NCI-H2196 (cell line): ENCODE measurements at regions not wholly inside any gene's neighbourhood (a gene's known extent, or its start where the extent isn't known, plus 50 kb on each side); places are given as distances from the start of the nearest gene placed in this dataset.
"Not testable (repeated sequence)": the region's sequence is repeated elsewhere in the genome, so short reads cannot be mapped to it uniquely, and the experiment has no call there.

Experiments used
- DNase-seq: peaks from one replicate; lab custom pipeline; 2025; ENCODE audit not compliant: unreplicated experiment; lab: John Stamatoyannopoulos, UW

DNA sequence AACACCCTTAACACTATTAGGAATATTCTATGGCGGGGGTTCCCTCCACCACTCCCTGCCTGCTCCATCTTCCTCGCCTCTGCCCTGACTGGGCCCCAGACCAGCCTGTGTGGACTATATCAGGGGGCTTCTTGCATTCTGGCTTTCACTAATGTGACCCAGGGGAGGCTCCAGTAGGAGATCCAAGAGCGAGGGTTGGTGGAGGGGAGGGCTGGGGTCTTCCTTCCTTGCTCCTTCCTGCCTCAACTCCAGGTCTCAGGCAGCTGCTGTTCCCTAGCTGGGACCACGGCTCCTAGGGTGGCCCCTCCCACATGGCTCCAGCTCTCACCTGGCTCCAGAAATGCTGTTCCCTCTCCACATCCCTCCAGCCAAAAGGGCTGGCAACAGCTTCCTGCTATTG, 257.4 kb downstream of the MATN1 start:
- no peak for DNase-seq

DNA sequence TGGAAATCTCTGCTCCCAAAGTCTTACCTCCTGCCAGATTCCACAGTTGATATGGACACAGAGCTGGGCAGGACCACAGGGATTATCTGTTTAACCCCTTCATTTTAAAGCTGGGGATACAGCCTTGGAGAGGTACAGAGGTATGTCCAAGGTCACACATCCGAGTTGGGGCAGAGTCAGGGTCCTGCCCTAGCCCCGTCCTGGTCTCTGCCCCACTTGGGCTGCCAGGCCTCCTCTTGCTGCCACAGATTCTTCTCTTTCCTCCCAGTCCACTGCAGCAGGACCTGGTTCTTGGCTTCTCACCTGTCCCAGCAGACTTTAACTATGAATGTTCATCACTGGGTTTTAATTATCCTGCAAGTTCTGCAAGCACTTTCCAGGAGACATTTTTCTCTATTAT, 258.3 kb downstream of the MATN1 start:
- DNase-seq: no peak

DNA sequence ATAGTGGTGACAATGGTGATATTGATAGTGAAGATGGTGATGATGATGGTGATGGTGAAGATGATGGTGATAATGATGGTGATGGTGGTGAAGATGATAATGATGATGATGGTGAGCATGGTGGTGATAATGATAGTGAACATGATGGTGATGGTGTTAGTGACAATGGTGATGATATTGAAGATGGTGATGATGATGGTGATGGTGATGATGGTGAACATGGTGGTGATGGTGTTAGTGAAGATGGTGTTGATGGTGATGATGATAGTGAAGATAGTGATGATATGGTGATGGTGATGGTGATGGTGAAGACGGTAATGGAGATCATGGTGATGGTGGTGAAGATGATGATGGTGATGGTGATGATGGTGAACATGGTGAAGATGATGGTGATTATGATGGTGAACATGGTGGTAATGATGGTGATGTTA, 259.2 kb downstream of the MATN1 start:
- no peak for DNase-seq

DNA sequence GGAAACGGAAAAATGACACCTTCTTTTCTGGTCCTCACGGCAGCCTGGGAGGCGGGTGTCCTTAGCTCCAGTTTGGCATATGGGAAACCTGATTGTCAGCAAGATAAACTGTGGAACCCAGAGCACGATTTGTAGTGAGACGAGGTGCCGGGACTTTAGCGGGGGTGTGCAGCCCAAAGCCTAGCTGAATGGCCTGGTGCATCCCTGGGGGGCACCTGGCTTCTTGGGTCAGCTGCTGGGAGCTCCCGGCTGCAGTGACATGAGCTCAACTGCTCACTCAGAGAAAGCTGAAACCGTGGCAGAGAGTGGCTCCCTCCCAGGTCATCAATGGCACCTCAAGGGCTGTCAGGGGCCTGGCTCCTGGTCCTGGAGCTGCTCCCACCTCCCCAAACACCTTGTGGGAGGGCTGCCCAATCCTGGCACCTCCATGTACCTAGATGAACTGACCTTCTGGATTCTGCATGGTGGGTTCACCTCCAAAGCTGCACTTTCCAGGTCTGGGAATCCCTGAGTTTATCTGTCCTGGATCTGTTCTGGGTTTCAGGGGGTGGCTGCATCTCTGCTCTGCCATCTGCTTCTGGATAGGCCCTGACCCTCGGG, 260.5 kb downstream of the MATN1 start:
- DNase-seq: no peak

DNA sequence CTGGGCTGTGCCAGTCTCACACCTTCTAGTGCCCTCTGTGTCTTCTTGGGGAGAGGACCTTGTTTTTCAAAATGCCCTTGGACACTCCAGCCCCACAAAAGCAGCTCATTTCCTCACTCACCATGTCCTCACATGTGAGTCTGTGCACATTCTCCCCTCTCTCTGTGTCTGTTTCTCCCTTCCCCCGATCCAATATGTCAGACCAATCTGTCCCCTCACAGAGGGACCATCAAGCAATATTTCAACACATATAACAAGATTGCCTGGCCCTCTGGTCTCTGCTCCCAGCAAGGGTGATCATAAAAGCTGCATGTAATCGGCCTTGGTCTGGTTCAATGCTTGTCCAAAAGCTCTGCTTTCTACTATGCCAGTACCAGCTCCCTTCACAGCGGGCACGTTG, 261.2 kb downstream of the MATN1 start:
- no peak for DNase-seq

DNA sequence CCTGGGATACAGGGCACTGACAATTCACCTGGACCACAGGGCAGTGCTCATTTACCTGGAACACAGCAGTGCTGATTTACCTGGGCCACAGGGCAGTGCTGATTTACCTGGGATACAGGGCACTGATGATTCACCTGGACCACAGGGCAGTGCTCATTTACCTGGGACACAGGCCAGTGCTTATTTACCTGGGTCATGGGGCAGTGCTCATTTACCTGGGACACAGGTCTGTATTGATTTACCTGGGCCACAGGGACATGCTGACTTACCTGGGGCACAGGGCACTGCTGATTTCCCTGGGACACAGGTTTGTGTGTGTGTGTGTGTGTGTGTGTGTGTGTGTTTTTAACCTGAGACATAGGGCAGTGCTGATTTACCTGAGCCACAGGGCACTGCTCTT, 261.7 kb downstream of the MATN1 start:
- DNase-seq: no peak

GRCh38 chr1:30460661-30461060, 262.7 kb downstream of the MATN1 start:
- no peak for DNase-seq

- not testable (repeated sequence) for DNase-seq
Observed at GRCh38 chr1:30458730-30459485, 264.5 kb downstream of the MATN1 start.

GRCh38 chr1:30452925-30453324, 270.5 kb downstream of the MATN1 start:
- DNase-seq: no peak

DNA sequence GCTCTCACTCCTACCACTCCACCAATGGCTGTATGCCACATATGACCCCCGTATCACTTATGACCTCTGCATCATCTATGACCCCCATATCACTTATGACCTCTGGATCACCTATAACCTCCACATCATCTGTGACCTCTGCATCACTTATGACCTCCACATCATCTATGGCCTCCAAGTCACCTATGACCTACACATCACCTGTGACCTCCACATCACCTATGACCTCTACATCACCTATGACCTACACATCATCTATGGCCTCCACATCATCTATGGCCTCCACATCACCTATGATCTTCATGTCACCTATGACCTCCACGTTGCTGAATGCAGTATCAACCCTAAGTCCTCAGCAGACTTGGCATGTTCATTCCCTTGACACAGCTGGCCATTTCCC, 271.2 kb downstream of the MATN1 start:
- no peak for DNase-seq

DNA sequence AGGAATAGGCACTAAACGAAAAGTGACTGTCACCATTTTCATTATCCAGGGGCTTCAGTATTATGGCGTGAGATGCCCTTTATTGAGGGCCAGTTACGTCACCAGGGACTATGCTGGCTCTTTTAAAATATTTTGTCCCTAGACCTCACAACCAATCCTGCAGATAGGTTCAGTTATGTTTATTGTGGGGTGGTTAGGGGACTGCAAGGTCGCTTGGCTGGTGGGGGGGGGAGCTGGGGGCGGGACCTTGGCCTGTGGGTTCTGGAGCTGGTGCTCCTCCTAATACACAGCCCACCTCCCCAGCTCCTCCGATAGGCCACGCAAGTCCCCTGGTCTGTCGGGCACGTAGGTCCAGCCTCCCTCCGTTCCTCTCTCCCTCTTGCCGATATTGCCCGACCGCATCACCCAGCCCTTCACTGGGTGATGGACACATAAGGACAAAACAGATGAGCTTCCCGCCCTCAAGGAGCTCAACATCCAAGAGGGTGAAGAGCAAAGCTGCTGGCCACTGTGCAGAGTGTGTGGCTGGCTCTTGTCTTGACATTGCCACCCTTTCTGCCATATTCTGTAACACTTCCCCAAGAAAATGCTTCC, 271.8 kb downstream of the MATN1 start:
- no peak for DNase-seq

DNA sequence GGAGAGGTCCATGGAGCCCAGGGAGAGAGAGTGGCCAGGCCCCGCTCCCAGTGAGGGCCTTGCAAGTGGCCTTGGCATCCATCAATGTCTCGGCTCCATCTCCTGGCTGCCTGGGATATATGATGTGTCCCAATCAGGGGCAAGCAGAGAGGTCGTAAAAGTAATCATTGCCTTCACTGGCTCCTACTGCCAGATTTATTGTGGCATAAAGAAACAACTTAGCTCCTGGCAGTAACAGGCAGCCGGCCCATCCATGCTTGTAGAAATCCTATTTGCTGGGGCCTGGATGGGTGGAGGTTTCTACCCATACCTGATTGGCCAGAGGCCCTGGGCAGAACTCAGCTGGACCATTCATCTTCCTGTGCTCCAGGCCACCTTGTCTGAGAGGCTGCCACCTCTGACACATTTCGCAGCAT, 272.6 kb downstream of the MATN1 start:
- DNase-seq: no peak

DNA sequence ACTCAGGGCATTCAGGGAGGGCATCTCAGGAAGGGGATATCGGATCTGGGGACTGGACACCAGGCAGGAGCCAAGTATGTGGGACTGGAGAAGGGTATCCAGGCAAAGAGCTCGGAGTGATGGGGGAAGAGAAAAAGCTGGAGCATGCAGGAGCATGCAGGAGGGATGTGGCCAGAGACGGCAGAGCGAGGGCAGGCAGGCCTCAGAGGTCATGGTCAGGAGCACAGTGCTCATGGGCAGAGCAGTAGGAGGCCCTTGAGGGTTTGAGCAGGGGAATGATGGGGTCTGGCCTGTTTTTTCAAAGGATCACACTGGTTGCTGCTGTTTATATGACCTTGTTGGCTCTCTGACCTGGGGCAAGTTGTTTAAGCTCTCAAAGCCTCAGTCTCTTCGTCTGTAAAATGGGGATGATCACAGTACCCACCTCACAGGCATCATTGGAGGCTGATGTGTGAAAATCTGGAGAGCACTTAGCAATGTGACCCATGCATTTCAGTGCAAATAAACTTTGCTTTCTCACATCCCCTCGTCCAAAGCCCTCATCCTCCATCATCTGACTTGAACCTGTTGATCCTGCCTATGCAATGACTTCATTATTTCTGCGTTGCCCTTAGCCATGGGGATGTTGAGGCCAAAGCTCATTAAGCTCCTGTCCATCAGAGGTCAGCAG, 273.1 kb downstream of the MATN1 start:
- DNase-seq: no peak

GRCh38 chr1:30449428-30450147, 273.8 kb downstream of the MATN1 start:
- DNase-seq: no peak

GRCh38 chr1:30449003-30449402, 274.4 kb downstream of the MATN1 start:
- DNase-seq: no peak

- DNase-seq: no peak
Observed at GRCh38 chr1:30447701-30448100, 275.7 kb downstream of the MATN1 start.

GRCh38 chr1:30447080-30447479, 276.3 kb downstream of the MATN1 start:
- DNase-seq: no peak

DNA sequence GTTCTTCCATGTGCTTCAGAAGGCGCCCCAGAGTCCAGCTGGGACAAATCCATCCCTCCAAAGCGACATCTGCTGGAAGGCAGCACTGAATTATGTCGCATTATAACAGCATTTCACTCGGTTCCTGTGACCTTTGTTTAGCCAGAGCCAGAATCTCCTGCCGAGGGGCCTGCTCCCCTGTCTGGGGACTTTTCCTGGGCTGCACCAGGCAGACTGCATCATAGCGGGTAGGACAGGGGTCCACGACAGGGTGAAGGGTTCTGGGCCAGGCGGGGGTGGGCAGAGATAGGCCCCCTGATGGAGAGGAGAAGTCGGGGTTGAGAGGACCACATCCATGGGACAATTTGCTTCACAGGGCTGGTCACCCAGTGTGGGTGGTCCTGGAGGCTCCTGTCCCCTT, 276.9 kb downstream of the MATN1 start:
- no peak for DNase-seq

- DNase-seq: no peak
Observed at GRCh38 chr1:30446095-30446494, 277.3 kb downstream of the MATN1 start.

GRCh38 chr1:30445449-30445848, 277.9 kb downstream of the MATN1 start:
- DNase-seq: no peak

DNA sequence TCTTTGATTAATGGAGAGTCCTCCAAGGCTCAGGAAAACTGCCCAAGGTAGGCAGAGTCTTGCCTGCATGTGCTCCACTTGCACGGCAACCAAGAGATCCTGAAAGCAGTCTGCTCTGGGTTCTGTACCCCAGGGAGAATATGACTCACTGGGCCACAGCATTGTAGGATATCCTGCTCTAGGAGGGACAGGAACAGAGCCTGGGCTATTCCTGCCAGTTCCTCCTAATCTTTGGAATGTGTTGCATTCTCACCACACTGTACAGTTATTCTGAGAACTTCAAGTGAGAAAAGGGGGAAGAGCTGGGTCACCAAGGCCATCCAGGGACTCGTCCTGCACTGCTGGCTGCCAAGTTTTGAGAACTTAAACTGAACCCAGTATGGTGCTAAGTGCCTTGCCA, 278.5 kb downstream of the MATN1 start:
- no peak for DNase-seq
